Lung microvascular endothelial cell (primary cell): ENCODE measurements at regions not wholly inside any gene's neighbourhood (a gene's known extent, or its start where the extent isn't known, plus 50 kb on each side); places are given as distances from the start of the nearest gene placed in this dataset.

ENCODE experiments used
- DNase-seq, 2 donors: peaks; one replicate each; pipeline versions ENCODE4 v3.0.0 to v3.0.0-alpha.2; 2010; ENCODE audit warnings: low read depth in 2 of 2

- no peak for DNase-seq
These were observed 410.4 kb downstream of the SHQ1 start for GRCh38 chr3:72437661-72438406.

GRCh38 chr3:72436863-72437592 lies 411.2 kb downstream of the SHQ1 start:
- DNase-seq = no peak

- DNase-seq = no peak
These were observed 413.9 kb downstream of the SHQ1 start for GRCh38 chr3:72434296-72434695.

- no peak for DNase-seq
These were observed 416.0 kb downstream of the SHQ1 start for GRCh38 chr3:72432246-72432645.

- no peak for DNase-seq
These were observed 418.5 kb downstream of the SHQ1 start for GRCh38 chr3:72429589-72430353.

GRCh38 chr3:72428803-72429202 lies 419.4 kb downstream of the SHQ1 start:
- DNase-seq = no peak

GRCh38 chr3:72427624-72428023 lies 420.6 kb downstream of the SHQ1 start:
- DNase-seq = peak in 1 of 2 donors; percentile 6

- no peak for DNase-seq
These were observed 421.4 kb downstream of the SHQ1 start for GRCh38 chr3:72426618-72427397.

GRCh38 chr3:72423643-72424042 lies 424.6 kb downstream of the SHQ1 start:
- no peak for DNase-seq

- DNase-seq = no peak
These were observed 426.5 kb downstream of the SHQ1 start for GRCh38 chr3:72421786-72422185.

GRCh38 chr3:72421126-72421525 lies 427.1 kb downstream of the SHQ1 start:
- no peak for DNase-seq

GRCh38 chr3:72418856-72419255 lies 429.4 kb downstream of the SHQ1 start:
- peak; percentile 27 to 32 for DNase-seq

- peak in 1 of 2 donors; percentile 40 for DNase-seq
These were observed 430.0 kb downstream of the SHQ1 start for GRCh38 chr3:72418244-72418643.

- DNase-seq = no peak
These were observed 433.7 kb downstream of the SHQ1 start for GRCh38 chr3:72414481-72415016.

- peak; percentile 58 to 91 for DNase-seq
These were observed 435.0 kb downstream of the SHQ1 start for GRCh38 chr3:72413228-72413627.

GRCh38 chr3:72412340-72412956 lies 435.8 kb downstream of the SHQ1 start:
- no peak for DNase-seq

GRCh38 chr3:72411843-72412242 lies 436.4 kb downstream of the SHQ1 start:
- DNase-seq = peak in 1 of 2 donors; percentile 15

GRCh38 chr3:72411126-72411525 lies 437.1 kb downstream of the SHQ1 start:
- no peak for DNase-seq

- no peak for DNase-seq
These were observed 439.1 kb downstream of the SHQ1 start for GRCh38 chr3:72408983-72409779.

GRCh38 chr3:72407766-72408165 lies 440.5 kb downstream of the SHQ1 start:
- DNase-seq = peak in 1 of 2 donors; percentile 16
